ENCODE measurements at regions not wholly inside any gene's neighbourhood (a gene's known extent, or its start where the extent isn't known, plus 50 kb on each side); places are given as distances from the start of the nearest gene placed in this dataset.

GRCh38 chr6:137705160-137706082 is 161.6 kb upstream of the TNFAIP3 start:
- TF ChIP-seq RAD21 (conservative IDR thresholded peaks at IDR 0.05 in 1 of 2, IDR thresholded peaks at IDR 0.05 in 1 of 2): peak; percentile 65 to 66
- TF ChIP-seq CTCF (IDR thresholded peaks at IDR 0.05): peak; percentile 53
- TF ChIP-seq SREBF2 (IDR thresholded peaks at IDR 0.05): no peak
- no peak for TF ChIP-seq ELK1 (IDR thresholded peaks at IDR 0.05; ENCODE audit: low read depth, low read length)
- no peak for TF ChIP-seq POLR2A (IDR thresholded peaks at IDR 0.05; ENCODE audit: low read length)
- TF ChIP-seq EP300 (IDR thresholded peaks at IDR 0.05): no peak
- no peak for TF ChIP-seq RFX5 (IDR thresholded peaks at IDR 0.05)

All from A549 (cell line).